HG03095 (cell line): ENCODE measurements at regions not wholly inside any gene's neighbourhood (a gene's known extent, or its start where the extent isn't known, plus 50 kb on each side); places are given as distances from the start of the nearest gene placed in this dataset.
"Not testable (repeated sequence)": the region's sequence is repeated elsewhere in the genome, so short reads cannot be mapped to it uniquely, and the experiment has no call there.

Source experiments
- ATAC-seq: cut with Tn5 transposase; IDR thresholded peaks from one replicate; pipeline ENCODE4 v1.9.1; 2021; ENCODE audit warnings: moderate library complexity; ENCODE audit not compliant: unreplicated experiment

DNA sequence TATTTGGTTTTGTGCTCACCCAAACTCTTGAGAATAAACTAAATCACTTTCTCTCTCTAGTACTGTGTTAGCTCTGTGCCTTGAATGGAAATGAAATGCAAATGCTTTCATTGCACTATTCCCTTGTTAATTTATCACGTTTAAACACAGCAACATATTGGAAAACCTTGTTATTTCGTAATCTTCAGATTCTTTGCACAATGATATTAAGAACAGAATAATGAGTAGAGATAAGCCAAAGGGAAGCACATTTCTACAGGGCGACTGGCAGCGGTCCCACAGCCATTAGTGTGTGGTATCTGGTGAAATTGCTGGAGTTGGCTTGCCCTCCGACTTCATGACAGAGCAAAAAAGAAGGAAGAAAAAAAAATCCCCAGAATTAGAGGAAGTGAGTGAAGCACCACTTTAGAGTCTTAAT is 166.1 kb upstream of the E2F7 start:
- ATAC-seq = no peak

GRCh38 chr12:77229640-77230442 is 164.5 kb upstream of the E2F7 start:
- no peak for ATAC-seq

DNA sequence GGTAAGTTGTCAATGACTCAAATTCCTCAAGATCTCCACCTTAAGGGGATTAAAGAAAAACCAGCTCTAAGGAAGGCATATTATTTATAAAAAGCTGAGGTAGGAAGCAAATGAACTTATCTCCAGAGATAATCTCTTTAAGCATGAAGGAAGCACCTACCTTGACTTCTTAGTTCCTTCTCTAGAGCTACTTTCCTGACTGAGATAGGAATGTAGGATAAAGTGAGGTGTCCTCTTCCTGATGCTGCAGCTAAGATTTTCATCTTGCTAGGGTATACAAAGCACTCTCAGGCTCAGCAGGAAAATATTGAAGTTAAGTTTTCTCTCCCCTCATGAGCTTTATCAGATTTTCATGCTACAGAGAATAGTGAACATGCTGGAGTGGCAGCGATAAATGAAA is 163.0 kb upstream of the E2F7 start:
- ATAC-seq = no peak

DNA sequence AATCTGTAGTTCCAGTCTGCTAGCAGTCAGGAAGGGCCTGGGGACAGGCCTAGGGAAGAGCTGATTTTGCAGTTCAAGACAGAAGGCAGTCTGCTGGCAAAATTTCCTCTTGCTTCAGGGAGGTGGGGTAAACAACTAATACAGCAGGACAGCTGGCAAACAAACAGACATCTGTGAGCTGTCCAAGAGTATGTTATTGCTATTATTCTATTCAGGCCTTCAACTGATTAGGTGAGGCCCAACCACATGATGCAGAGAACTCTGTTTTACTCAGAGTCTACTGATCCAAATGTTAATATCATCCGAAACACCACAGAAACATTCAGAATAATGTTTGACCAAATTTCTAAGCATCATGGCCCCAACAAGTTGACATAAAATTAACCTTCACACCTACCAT is 161.0 kb upstream of the E2F7 start:
- ATAC-seq = no peak

- no peak for ATAC-seq
Measured at GRCh38 chr12:77225373-77225772, 160.0 kb upstream of the E2F7 start.

DNA sequence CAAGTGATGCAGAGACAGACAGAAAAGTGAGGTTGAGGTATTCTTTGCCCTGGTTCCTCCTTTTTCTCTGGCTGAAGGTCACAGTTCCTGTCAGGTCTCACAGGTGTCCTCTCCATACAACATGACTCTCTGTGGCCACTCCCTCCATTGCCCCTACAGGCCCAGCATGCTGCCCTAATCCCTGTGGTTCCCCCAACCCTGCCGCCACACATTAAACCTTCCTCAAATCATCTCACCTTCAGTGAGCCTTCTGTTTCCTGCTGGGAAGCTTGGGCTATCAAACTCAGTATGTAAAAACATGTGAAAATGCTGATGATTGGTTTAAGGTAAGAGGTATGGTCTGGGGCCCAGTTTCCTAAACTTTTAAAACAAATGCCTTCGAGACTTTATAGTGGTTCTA is 159.0 kb upstream of the E2F7 start:
- ATAC-seq = no peak

DNA sequence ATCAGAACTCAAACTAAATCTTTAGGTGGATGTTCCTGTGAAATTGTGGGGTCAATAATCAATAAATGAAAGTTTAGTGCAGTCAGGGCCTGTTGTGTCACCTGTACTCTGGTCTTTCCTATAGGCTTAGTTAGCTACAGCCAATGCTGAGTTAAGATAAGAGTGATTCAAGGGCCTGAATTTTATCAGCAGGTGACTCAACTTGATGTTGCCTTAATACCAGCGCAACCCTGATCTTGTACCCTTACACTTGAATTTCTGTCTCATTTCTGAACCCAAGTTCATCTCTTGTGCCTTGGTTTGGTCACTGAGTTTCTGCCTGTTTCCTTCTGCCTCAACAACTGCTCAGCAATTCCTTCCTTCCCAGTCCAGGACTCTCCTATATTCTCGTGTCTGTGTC is 157.0 kb upstream of the E2F7 start:
- no peak for ATAC-seq

GRCh38 chr12:77220586-77220985 is 155.2 kb upstream of the E2F7 start:
- no peak for ATAC-seq

- no peak for ATAC-seq
Measured at GRCh38 chr12:77218278-77218677, 152.9 kb upstream of the E2F7 start.

DNA sequence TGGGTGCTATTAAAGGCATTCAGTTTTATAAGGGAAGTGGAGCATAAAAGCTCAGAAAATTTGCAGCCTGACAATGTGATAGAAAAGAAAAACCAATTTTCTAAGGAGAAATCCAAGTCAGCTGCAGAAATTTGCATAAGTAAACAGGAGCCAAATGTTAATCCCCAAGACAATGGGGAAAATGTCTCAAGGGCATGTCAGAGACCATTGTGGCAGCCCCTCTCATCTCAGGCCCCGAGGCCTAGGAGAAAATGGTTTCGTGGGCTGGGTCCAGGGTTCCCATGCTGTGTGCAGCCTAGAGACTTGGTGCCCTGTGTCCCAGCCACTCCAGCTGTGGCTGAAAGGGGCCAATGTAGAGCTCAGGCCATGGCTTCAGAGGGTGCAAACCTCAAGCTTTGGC is 150.8 kb upstream of the E2F7 start:
- not testable (repeated sequence) for ATAC-seq

- no peak for ATAC-seq
Measured at GRCh38 chr12:77214136-77214535, 148.8 kb upstream of the E2F7 start.

DNA sequence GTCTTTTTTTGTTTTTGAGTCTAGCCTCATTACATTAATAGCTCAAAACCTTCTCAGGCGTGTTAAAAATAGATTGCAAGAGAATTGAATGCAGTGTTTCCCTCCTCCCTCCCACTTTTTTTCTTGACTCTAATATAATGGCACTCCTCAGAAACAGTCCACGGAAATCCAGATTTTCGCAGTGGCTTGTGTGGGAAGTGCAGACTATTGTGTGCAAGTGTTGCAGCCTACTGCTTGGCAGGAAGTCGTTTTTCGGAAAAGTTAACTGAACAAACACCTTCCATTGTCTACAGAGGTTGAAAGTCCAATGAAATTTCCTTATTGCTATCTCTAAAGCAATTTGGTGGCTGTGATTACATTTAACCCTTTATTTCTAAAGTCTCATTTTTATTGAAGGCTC is 147.9 kb upstream of the E2F7 start:
- ATAC-seq = no peak

DNA sequence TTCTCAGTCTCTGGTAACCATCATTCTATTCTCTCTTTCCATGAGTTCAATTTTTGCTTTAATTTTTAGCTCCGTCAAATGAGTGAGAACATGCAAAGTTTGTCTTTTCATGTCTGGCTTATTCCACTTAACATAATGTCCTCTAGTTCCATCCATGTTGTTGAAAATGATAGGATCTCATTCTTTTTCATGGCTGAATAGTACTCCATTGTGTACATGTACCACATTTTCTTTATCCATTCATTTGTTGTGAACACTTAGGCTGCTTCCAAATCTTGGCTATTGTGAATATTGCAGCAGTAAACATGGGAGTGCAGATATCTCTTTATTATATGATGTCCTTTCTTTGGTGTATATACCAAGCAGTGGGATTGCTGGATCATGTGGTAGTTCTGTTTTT is 145.4 kb upstream of the E2F7 start:
- no peak for ATAC-seq

DNA sequence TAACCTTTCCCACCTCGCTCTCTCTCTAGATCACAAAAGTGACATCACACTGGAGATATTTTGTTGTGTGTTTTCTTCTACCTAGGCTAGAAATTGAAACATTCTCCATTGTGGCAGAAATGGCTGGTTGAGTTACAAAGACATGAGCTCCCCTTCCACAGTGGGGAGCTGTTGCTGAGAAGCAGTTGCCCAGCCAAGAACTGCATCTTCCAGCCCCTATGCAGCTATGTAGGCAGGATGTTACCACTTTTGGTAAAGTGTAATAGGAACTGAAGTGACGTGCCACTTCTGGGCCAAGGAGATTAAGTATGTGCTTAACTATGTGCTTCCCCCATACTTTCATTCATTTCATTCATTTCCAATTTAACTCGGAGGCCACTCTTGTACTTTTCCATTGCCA is 138.7 kb upstream of the E2F7 start:
- ATAC-seq = no peak

DNA sequence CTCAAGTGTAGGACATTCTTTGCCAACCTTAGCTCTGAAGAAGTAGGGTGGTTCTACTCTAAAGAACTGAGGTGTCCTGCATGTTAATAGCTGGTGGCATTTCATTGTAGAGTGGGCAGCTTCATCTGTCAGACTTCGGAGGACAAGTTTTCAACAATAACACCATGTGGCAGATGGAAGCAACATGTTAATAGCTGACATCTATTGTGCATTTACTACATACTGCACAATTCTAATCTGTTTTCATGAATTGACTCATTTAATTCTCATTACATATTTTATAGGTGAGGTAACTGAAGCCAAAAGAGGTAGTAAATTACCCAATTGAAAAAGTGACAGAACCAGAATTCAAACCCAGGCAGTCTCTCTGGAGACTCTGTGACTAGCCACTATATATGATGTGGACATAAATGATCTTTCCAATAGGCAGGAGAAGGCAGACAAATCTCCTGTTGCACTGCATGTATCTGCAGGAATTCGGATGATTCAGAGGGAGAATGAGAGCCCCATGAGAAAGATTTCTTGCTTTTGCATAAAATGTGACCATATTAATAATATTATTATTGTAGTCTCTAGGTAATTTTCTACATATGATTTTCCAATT is 137.2 kb upstream of the E2F7 start:
- no peak for ATAC-seq

- no peak for ATAC-seq
Measured at GRCh38 chr12:77189901-77190416, 124.6 kb upstream of the E2F7 start.

- ATAC-seq = no peak
Measured at GRCh38 chr12:77189458-77189857, 124.1 kb upstream of the E2F7 start.

DNA sequence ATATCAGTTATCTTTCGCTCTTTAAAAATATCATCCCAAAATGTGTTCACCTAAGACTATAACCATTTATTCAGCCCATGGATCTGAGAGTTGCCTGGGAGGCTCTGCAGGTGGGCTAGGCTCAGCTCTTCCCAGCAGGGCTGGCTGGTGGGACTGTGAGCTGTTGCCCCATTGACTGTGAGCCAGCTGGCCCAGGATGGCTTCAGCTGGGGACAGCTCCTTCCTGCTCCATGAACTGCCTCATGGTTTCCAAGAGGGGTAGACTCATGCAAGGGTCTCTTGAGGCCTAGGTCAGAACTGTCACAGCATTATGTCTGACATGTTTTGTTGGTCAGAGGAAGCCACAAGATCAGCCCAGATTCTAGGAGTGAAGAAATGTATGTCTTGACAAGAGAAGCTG is 114.1 kb upstream of the E2F7 start:
- ATAC-seq = no peak

- no peak for ATAC-seq
Measured at GRCh38 chr12:77167801-77168200, 102.4 kb upstream of the E2F7 start.

- no peak for ATAC-seq
Measured at GRCh38 chr12:77166696-77167095, 101.3 kb upstream of the E2F7 start.

- ATAC-seq = no peak
Measured at GRCh38 chr12:77163074-77164038, 98.0 kb upstream of the E2F7 start.
